Right hindlimb (tissue), 1 donor: ENCODE measurements at regions not wholly inside any gene's neighbourhood (a gene's known extent, or its start where the extent isn't known, plus 50 kb on each side); places are given as distances from the start of the nearest gene placed in this dataset.

Experiments
- DNase-seq: peaks from one replicate; pipeline ENCODE4 v3.0.0-alpha.2; 2018

- no peak for DNase-seq
Measured at GRCh38 chr4:116400480-116400879, 684.9 kb downstream of the TRAM1L1 start.

GRCh38 chr4:116397714-116398113 lies 687.7 kb downstream of the TRAM1L1 start:
- no peak for DNase-seq

- DNase-seq, result no peak
Measured at GRCh38 chr4:116397291-116397690, 688.1 kb downstream of the TRAM1L1 start.

GRCh38 chr4:116395408-116395807 lies 690.0 kb downstream of the TRAM1L1 start:
- no peak for DNase-seq

GRCh38 chr4:116391020-116391419 lies 694.4 kb downstream of the TRAM1L1 start:
- DNase-seq, result no peak

GRCh38 chr4:116389139-116389538 lies 696.2 kb downstream of the TRAM1L1 start:
- DNase-seq, result no peak

- no peak for DNase-seq
Measured at GRCh38 chr4:116387937-116388474, 697.4 kb downstream of the TRAM1L1 start.

- DNase-seq, result no peak
Measured at GRCh38 chr4:116386856-116387255, 698.5 kb downstream of the TRAM1L1 start.

- no peak for DNase-seq
Measured at GRCh38 chr4:116385583-116385982, 699.8 kb downstream of the TRAM1L1 start.

GRCh38 chr4:116374815-116375214 lies 710.6 kb downstream of the TRAM1L1 start:
- no peak for DNase-seq

- no peak for DNase-seq
Measured at GRCh38 chr4:116362583-116362982, 722.8 kb downstream of the TRAM1L1 start.

- DNase-seq, result no peak
Measured at GRCh38 chr4:116361790-116362189, 723.6 kb downstream of the TRAM1L1 start.

GRCh38 chr4:116358633-116359222 lies 726.6 kb downstream of the TRAM1L1 start:
- peak; percentile 39 for DNase-seq

- DNase-seq, result no peak
Measured at GRCh38 chr4:116357758-116358157, 727.6 kb downstream of the TRAM1L1 start.

- DNase-seq, result no peak
Measured at GRCh38 chr4:116346750-116347149, 738.6 kb downstream of the TRAM1L1 start.

- no peak for DNase-seq
Measured at GRCh38 chr4:116343809-116344208, 741.6 kb downstream of the TRAM1L1 start.

GRCh38 chr4:116342143-116342542 lies 743.2 kb downstream of the TRAM1L1 start:
- DNase-seq, result no peak

GRCh38 chr4:116332508-116332907 lies 752.9 kb downstream of the TRAM1L1 start:
- no peak for DNase-seq

- no peak for DNase-seq
Measured at GRCh38 chr4:116328261-116328860, 757.0 kb downstream of the TRAM1L1 start.

GRCh38 chr4:116323606-116324005 lies 761.8 kb downstream of the TRAM1L1 start:
- no peak for DNase-seq

- no peak for DNase-seq
Measured at GRCh38 chr4:116321471-116321870, 763.9 kb downstream of the TRAM1L1 start.

- DNase-seq, result no peak
Measured at GRCh38 chr4:116320859-116321258, 764.5 kb downstream of the TRAM1L1 start.

- no peak for DNase-seq
Measured at GRCh38 chr4:116303736-116304188, 781.6 kb downstream of the TRAM1L1 start.

GRCh38 chr4:116302990-116303735 lies 782.2 kb downstream of the TRAM1L1 start:
- DNase-seq, result no peak
